Hepatocyte (in vitro differentiated cells): ENCODE measurements at regions not wholly inside any gene's neighbourhood (a gene's known extent, or its start where the extent isn't known, plus 50 kb on each side); places are given as distances from the start of the nearest gene placed in this dataset.

Experiments
- CTCF ChIP-seq: fragments of 200-600 bp; sonication (generic); IDR thresholded peaks from 2 replicates; pipeline ENCODE4 v1.5.1; 2016; ENCODE audit warnings: antibody characterized with exemption, mild to moderate bottlenecking; ENCODE audit not compliant: poor library complexity
- EZH2 ChIP-seq: fragments of 200-600 bp; sonication (generic); IDR thresholded peaks from 2 replicates; pipeline ENCODE4 v1.6.1; 2016; ENCODE audit warnings: antibody characterized with exemption, mild to moderate bottlenecking, borderline replicate concordance
- EZH2phosphoT487 ChIP-seq: fragments of 200-600 bp; sonication (generic); IDR thresholded peaks from one replicate; pipeline ENCODE4 v1.6.1; 2018; ENCODE audit warnings: antibody characterized with exemption, mild to moderate bottlenecking, low read depth, moderate library complexity; ENCODE audit not compliant: unreplicated experiment, severe bottlenecking

DNA sequence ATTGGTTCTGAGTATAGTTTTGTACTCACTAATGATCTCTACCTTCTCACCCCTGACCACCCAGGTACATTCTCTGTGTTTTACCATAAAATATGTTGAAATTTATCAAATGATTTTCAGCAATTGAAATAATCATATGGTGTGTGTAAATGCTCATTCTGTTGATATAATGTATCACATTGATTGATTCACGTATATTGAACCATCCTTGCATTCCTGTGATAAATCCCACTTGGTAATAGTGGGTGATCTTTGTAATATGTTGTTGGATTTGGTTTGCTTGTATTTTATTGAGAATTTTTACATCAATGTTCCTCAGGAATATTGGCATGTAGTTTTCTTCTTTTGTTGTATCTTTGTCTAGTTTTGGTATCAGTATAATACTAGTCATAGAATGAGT lies 1497.6 kb downstream of the OTOL1 start:
- TF ChIP-seq CTCF (no peak), EZH2 (no peak), EZH2phosphoT487 (no peak)
